GM21390 (cell line): ENCODE measurements at regions not wholly inside any gene's neighbourhood (a gene's known extent, or its start where the extent isn't known, plus 50 kb on each side); places are given as distances from the start of the nearest gene placed in this dataset.
"Not testable (repeated sequence)": the region's sequence is repeated elsewhere in the genome, so short reads cannot be mapped to it uniquely, and the experiment has no call there.

ENCODE experiments used
- ATAC-seq: cut with Tn5 transposase; IDR thresholded peaks from one replicate; pipeline ENCODE4 v1.9.1; 2021; ENCODE audit not compliant: unreplicated experiment

- ATAC-seq = no peak
Observed at GRCh38 chr3:104066658-104067057, 1300.1 kb upstream of the ALCAM start.

GRCh38 chr3:104069114-104069513, 1297.6 kb upstream of the ALCAM start:
- ATAC-seq = no peak

- ATAC-seq = no peak
Observed at GRCh38 chr3:104070906-104071305, 1295.8 kb upstream of the ALCAM start.

- no peak for ATAC-seq
Observed at GRCh38 chr3:104080088-104080626, 1286.6 kb upstream of the ALCAM start.

GRCh38 chr3:104088738-104089137, 1278.0 kb upstream of the ALCAM start:
- no peak for ATAC-seq

- ATAC-seq = not testable (repeated sequence)
Observed at GRCh38 chr3:104089987-104090386, 1276.7 kb upstream of the ALCAM start.

- ATAC-seq = no peak
Observed at GRCh38 chr3:104101736-104102135, 1265.0 kb upstream of the ALCAM start.

GRCh38 chr3:104102386-104102785, 1264.3 kb upstream of the ALCAM start:
- ATAC-seq = peak; percentile 94

- ATAC-seq = no peak
Observed at GRCh38 chr3:104106276-104106675, 1260.4 kb upstream of the ALCAM start.

GRCh38 chr3:104108522-104108921, 1258.2 kb upstream of the ALCAM start:
- no peak for ATAC-seq

- no peak for ATAC-seq
Observed at GRCh38 chr3:104126463-104126862, 1240.2 kb upstream of the ALCAM start.

GRCh38 chr3:104126864-104127553, 1239.7 kb upstream of the ALCAM start:
- no peak for ATAC-seq

- no peak for ATAC-seq
Observed at GRCh38 chr3:104127830-104128229, 1238.9 kb upstream of the ALCAM start.

- ATAC-seq = no peak
Observed at GRCh38 chr3:104132566-104133403, 1233.9 kb upstream of the ALCAM start.

GRCh38 chr3:104133630-104134029, 1233.1 kb upstream of the ALCAM start:
- ATAC-seq = no peak

GRCh38 chr3:104137116-104137515, 1229.6 kb upstream of the ALCAM start:
- ATAC-seq = no peak

GRCh38 chr3:104145164-104145563, 1221.5 kb upstream of the ALCAM start:
- ATAC-seq = no peak

- no peak for ATAC-seq
Observed at GRCh38 chr3:104149154-104149553, 1217.6 kb upstream of the ALCAM start.

GRCh38 chr3:104150724-104151123, 1216.0 kb upstream of the ALCAM start:
- no peak for ATAC-seq

- ATAC-seq = no peak
Observed at GRCh38 chr3:104154896-104155295, 1211.8 kb upstream of the ALCAM start.

- no peak for ATAC-seq
Observed at GRCh38 chr3:104165866-104166265, 1200.8 kb upstream of the ALCAM start.

GRCh38 chr3:104168386-104168785, 1198.3 kb upstream of the ALCAM start:
- no peak for ATAC-seq
